Left renal cortex interstitium (tissue), 4 donors: ENCODE measurements at regions not wholly inside any gene's neighbourhood (a gene's known extent, or its start where the extent isn't known, plus 50 kb on each side); places are given as distances from the start of the nearest gene placed in this dataset.
A peak's percentile ranks its signal among the peaks of the same experiment; 100 is the strongest.

ENCODE experiments used
- DNase-seq, 4 donors: peaks; one replicate each; pipeline ENCODE4 v3.0.0-alpha.2; 2013; ENCODE audit warnings: low read depth in 4 of 4, low spot score in 2 of 4, missing footprints in 1 of 4

GRCh38 chr20:53751620-53752318 lies 158.1 kb upstream of the ZNF217 start:
- no peak for DNase-seq

DNA sequence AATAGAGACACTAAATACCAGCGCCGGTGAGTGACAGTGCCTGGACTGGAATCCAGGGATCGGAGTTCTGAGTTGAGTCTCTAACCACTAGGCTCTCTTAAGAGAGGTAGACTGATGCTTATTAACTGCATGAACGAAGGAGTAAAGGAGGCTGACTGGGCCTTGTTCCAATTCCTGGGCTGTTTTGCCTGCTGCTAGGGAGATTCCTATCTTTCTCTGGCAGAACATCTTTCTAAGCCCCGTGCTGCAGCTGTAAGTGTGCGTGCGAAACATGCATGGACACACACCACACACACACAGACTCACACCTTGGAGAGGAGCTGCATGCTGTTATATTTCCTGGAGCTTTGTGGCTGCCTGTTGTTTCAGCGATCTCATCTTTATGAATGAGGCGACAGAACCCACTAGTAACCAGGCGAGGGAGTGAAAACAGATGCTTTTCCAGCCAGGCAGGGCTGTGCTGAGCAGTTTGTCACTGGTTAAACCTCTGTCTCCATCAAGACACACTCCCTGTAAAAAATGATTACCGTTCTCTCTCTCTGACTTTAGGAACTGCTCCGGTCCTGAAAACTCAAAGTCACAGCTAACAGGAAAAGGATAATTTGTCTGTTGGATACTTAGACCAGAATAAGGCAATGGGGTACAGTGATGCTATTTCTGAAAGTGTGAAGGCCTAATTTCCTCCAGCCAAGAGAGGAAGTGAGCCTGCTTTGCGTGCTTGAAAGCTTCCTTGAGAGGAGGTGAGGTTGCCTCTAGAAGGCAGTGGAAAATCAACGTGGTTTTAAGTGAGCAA lies 157.4 kb upstream of the ZNF217 start:
- DNase-seq = no peak

- no peak for DNase-seq
Measured at GRCh38 chr20:53749499-53749898, 155.9 kb upstream of the ZNF217 start.

GRCh38 chr20:53748821-53749421 lies 155.3 kb upstream of the ZNF217 start:
- no peak for DNase-seq

- DNase-seq = no peak
Measured at GRCh38 chr20:53748176-53748575, 154.5 kb upstream of the ZNF217 start.

GRCh38 chr20:53743607-53744260 lies 150.1 kb upstream of the ZNF217 start:
- no peak for DNase-seq

- no peak for DNase-seq
Measured at GRCh38 chr20:53742685-53743081, 149.0 kb upstream of the ZNF217 start.

DNA sequence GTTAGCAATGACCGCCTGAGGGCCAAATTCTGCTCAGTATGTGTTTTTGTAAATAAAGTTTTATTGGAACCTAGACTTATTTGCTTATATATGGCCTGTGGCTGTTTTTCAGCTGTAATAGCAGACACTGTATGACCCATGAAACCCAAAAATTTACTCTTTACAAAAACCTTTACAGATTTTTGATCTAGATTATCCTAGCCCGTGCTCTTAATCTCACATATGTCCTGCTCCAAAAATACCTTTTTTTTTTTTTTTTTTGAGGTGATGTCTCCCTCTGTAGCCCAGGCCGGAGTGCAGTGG lies 148.0 kb upstream of the ZNF217 start:
- no peak for DNase-seq

DNA sequence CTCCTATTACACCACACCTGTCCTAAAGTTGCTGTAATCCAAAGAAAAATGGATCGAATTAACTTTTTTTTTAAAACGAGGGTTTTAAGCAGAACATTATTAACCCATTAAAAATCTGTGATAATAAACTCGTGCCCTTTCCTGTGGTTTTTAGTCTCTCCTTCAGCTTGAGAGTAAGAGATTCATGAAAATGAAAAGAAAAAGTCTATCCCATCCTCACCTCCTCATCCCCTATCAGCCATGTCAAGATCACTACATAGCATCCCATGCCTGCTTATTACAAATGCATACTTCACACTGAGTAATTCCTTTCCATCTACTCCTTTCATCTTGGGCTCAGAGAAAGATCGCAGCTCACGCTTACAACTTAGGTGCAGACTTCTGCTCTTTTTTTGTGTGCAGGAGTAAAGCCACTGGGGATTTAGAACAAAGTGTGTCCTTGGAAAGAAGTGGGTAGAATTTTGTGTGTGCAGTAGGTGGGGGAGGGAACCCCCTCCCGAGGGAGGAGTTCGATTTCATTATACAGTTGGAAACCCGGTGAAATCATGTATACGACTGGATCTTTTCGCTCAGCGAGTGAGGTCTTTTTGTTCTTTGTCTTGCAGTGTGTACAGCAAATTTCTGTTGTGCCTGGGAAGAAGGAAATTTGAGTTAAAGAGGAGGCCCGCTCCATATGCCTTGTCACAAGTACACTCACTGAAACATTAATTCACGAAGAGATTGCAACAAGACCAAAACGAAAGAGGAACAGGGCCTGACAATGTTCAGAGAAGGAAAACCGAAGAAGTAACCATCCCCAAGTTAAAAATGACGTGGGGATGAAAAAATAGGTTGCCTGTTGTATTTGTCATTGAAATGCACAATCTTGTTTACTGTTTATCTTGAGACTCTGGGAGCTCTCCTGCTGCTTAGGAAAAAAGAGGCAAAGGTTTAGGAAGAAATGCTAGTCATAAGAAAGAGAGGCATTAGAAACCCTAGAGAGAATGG lies 146.5 kb upstream of the ZNF217 start:
- DNase-seq = peak in 1 of 4 donors; percentile 52

- DNase-seq = peak in 1 of 4 donors; percentile 41
Measured at GRCh38 chr20:53738945-53739798, 145.5 kb upstream of the ZNF217 start.

DNA sequence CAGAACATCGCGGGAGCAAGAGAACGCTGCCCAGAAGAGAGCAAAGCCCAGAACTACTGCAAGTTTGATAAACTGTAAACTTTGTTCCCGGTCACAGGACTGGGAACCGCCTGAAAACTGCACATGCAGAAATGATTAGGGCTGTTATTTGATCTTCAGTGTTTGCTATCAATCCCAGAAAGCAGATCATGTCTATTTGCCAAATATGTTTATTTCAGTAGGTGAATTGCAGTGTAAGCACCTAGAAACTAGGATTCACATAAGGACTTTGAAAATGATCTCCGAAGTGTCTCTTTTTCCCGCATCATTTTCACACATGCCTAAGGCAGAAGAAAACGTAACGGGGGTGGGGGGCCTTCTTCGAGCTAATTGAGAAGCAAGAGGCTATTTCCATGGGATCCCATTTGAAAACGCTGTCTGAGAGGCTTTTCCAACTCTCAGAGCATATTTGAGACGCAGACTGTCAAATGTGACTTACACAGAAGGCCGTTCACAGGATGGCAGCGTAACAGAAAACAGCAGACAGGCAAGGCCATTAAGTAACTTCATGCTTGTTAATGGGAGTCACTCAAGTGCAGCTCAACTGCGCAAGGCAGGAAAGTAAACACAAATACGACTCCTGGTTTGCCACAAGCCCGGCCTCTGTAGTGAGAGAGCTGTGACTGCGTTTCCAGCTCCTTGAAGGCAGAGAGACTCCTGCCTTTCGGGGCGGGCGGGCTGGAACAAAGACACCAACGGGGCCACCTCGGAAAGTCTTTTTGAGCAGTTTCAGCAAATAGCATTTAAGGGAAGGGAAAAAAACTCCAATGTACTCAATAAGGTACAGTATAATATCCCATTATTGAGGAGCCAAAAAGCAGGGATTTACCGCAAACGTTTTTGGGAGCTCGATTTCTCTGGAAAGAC lies 144.7 kb upstream of the ZNF217 start:
- peak in 3 of 4 donors; percentile 75 to 83 (median 79) for DNase-seq

GRCh38 chr20:53737396-53738038 lies 143.9 kb upstream of the ZNF217 start:
- no peak for DNase-seq

- DNase-seq = no peak
Measured at GRCh38 chr20:53736757-53737395, 143.2 kb upstream of the ZNF217 start.

- no peak for DNase-seq
Measured at GRCh38 chr20:53736122-53736756, 142.6 kb upstream of the ZNF217 start.

DNA sequence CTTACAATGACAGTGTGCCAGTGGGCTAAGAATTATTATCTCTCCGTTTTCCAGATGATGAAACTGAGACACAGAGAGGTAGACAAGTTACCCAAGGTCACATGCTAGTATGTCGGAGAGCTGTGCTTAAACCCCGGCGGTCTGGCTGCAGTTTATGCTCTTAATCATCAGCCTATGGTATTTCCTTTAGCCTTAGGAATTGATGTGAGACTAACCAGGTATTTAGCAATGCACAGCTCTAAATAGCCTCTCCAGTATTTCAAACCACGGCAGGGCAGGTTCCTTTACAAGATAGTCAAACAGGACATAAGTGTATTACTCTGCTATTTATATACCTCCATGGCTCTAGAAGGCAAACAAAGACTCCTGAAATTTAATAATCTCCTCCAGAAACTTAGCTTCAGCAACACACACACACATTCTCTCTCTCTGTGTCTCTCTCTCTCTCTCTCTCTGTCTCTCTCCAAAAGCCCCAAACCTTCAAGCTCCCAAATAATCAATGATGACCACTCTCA lies 142.0 kb upstream of the ZNF217 start:
- no peak for DNase-seq

DNA sequence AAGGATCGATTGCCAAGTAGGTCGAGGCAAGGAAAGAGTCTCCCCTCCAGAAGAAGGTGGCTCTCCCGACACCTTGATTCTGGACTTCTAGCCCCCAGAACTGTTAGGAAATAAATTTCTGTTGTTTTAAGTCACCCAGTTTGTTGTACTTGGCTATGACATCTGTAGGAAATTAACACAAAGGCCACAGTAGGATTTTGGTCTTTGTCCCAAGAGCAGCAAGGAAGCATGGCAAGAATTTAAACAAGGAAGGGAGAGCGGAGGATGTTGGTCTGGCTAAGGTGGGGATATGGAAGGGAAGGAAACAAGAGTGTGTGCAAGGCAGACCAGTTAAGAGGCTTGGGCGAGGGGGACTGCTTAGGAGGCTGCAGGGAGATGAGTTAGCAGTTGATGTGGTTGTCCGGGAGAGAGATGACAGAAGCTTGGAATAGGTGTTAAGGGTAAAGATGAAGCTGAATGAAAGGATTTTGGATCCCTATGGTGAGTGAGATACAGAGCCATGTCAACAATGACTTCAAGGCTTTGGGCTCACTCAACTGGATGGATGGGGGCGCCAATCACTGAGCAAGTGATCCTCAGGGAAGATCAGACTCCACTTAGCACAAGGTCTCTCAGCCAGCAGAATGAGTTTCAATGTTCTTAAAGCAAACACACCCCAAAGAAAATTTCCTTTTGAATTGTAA lies 140.5 kb upstream of the ZNF217 start:
- no peak for DNase-seq
